ENCODE measurements at regions not wholly inside any gene's neighbourhood (a gene's known extent, or its start where the extent isn't known, plus 50 kb on each side); places are given as distances from the start of the nearest gene placed in this dataset.

DNA sequence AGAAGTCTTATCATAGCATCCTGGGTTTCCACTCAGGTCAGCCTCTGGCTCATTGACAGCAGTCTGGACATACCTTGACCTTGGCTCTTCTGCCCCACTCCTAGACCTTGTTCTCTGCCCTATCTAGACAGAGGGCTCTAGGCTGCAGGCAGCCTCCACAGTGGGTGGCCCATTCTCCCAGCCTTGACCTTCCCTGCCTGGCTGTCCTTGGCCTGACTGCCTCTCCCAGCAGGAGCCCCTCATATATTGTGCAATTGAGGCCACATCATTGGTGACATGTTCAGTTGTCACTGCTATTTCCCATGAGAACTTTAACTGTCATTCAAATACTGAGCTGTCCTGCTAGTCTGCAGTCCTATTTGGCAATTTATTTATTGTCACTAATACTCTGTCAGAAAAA is 503.4 kb downstream of the PLXNA4 start:
- no peak overlapping the region for H3K4me3 ChIP-seq (ENCODE audit: low read depth, low read length)
- CTCF ChIA-PET = no interaction called here
- no peak for DNase-seq (ENCODE audit: low read depth, low spot score)
- POLR2A ChIA-PET = no interaction called here
- TF ChIP-seq CTCF (IDR thresholded peaks at IDR 0.05; ENCODE audit: insufficient read depth, low read length, missing control alignments) = no peak

- H3K4me3 ChIP-seq (ENCODE audit: low read depth, low read length) = no peak overlapping the region
- no peak for DNase-seq (ENCODE audit: low read depth, low spot score)
- no peak for TF ChIP-seq CTCF (IDR thresholded peaks at IDR 0.05; ENCODE audit: insufficient read depth, low read length, missing control alignments)
- POLR2A ChIA-PET = no interaction called here
- CTCF ChIA-PET = no interaction called here
Measured at GRCh38 chr7:132072165-132072564, 504.1 kb downstream of the PLXNA4 start.

GRCh38 chr7:132069306-132069705 is 507.0 kb downstream of the PLXNA4 start:
- POLR2A ChIA-PET = no interaction called here
- H3K4me3 ChIP-seq (ENCODE audit: low read depth, low read length) = no peak overlapping the region
- DNase-seq (ENCODE audit: low read depth, low spot score) = no peak
- no peak for TF ChIP-seq CTCF (IDR thresholded peaks at IDR 0.05; ENCODE audit: insufficient read depth, low read length, missing control alignments)
- CTCF ChIA-PET = interaction anchor here (1.4 kb wide), 1 partner anchor 210 kb away, joined by 5 read pairs; no protein-coding TSS in a partner anchor

DNA sequence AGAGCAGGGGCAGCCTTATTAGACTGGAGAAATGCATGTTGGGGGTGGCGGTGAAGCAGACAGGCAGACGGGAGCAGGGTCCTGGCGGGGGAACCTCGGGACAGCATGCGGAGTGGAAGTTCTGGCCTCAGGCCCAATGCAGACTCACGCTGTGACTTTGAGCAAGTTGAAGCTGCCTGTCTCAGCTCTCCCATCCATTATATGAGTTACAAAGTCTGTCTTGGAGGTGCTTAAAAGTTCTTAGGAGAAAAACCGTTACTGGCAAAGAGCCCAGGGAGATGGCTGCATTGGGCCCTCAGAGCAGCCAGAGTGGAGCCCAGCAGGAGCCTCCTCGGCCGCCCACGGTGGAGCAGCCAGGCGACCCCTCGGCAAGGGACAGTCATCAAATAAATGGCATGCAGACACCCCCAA is 509.5 kb downstream of the PLXNA4 start:
- CTCF ChIA-PET = interaction anchor here (1.2 to 2.5 kb wide), 2 partner anchors 205 to 208 kb away, joined by 4 to 15 read pairs; no protein-coding TSS in a partner anchor
- POLR2A ChIA-PET = interaction anchor here (0.6 to 1.5 kb wide), 4 partner anchors 11 to 171 kb away, joined by 3 to 4 read pairs (median 3); no protein-coding TSS in a partner anchor
- H3K4me3 ChIP-seq (ENCODE audit: low read depth, low read length) = no peak overlapping the region
- no peak for DNase-seq (ENCODE audit: low read depth, low spot score)
- TF ChIP-seq CTCF (IDR thresholded peaks at IDR 0.05; ENCODE audit: insufficient read depth, low read length, missing control alignments) = no peak

GRCh38 chr7:132065989-132066603 is 509.7 kb upstream of the PODXL start:
- DNase-seq (ENCODE audit: low read depth, low spot score) = no peak
- H3K4me3 ChIP-seq (ENCODE audit: low read depth, low read length) = no peak overlapping the region
- no peak for TF ChIP-seq CTCF (IDR thresholded peaks at IDR 0.05; ENCODE audit: insufficient read depth, low read length, missing control alignments)
- ChIA-PET CTCF (interaction anchor here (2.5 kb wide), 1 partner anchor 207 kb away, joined by 15 read pairs; no protein-coding TSS in a partner anchor), POLR2A (interaction anchor here (0.6 to 1.5 kb wide), 4 partner anchors 12 to 171 kb away, joined by 3 to 4 read pairs (median 3); no protein-coding TSS in a partner anchor)

GRCh38 chr7:132065193-132065988 is 509.0 kb upstream of the PODXL start:
- ChIA-PET POLR2A (interaction anchor here (1.1 kb wide), 1 partner anchor 17 kb away, joined by 3 read pairs; no protein-coding TSS in a partner anchor), CTCF (interaction anchor here (2.5 kb wide), 1 partner anchor 206 kb away, joined by 15 read pairs; no protein-coding TSS in a partner anchor)
- no peak overlapping the region for H3K4me3 ChIP-seq (ENCODE audit: low read depth, low read length)
- TF ChIP-seq CTCF (IDR thresholded peaks at IDR 0.05; ENCODE audit: insufficient read depth, low read length, missing control alignments) = no peak
- DNase-seq (ENCODE audit: low read depth, low spot score) = peak; percentile 90

All from AG04449 (cell line).